ENCODE measurements at regions not wholly inside any gene's neighbourhood (a gene's known extent, or its start where the extent isn't known, plus 50 kb on each side); places are given as distances from the start of the nearest gene placed in this dataset.
"Not testable (repeated sequence)": the region's sequence is repeated elsewhere in the genome, so short reads cannot be mapped to it uniquely, and the experiment has no call there.

DNA sequence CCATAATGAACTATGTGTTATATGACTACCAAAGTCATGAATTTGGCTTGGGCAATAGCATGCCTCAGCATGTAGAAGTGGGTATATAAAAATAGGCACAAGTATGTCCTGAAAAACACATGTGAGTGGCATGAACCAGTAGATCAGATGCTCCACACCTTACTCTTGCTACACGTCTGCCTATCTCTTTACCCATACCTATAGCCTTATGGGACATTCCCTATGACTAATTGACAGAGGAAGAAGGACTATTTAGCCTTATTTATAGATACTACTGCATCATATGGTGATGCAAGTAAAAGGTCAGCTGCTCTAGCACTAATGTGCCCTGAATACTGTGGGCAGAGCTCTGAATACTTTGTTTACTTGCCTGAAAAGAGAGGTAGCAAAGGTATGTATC is 81.0 kb upstream of the ZPLD1 start:
- DNase-seq = no peak

DNA sequence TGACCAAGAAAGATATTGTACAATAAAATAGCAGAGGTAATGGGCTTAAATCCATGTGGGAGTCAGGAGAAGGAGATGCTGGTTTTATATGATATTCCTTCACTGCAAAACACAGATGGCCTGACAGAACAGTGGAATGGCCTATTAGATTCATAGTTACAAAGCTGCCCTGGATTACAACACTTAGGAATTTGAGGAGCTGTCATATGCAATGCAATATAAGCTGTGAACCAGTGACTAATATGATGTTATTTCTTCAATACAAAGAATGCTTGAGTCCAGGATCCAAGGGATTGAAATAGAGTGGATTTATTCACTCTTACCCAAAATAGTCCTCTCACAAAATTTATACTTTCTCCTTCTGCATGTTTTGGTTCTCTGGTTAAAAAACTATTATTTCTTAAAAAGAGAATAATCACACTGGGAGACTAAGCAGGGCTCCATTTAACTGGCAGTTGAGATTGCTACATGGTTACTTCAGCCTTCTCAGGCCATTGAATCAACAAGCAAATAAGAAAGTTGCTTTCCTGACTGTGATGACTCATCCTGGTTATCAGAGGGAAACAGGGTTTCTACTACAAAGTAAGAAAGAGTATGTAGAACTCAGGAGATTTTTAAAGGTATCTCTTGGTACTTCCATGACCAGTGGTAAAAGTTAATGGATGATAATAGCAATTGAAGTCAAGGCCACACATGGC is 79.8 kb upstream of the ZPLD1 start:
- no peak for DNase-seq

DNA sequence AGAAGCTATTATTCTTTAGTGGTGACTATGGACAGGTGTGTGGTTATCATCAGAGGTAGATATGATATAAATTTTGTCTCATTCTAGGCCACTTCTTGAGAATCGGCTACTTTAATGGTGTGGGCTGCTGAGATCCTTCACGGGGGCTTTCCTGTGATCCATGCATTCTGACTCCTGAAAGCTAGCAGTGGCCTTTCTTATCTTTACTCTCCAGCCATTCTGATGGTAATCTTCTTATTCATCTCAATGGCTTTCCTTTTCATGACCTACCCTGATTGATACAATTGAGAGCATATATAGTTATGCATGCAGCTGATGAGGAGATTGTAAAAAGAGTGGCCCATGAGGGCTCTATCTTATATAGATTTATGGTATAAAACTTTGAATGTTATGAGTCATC is 78.3 kb upstream of the ZPLD1 start:
- no peak for DNase-seq

DNA sequence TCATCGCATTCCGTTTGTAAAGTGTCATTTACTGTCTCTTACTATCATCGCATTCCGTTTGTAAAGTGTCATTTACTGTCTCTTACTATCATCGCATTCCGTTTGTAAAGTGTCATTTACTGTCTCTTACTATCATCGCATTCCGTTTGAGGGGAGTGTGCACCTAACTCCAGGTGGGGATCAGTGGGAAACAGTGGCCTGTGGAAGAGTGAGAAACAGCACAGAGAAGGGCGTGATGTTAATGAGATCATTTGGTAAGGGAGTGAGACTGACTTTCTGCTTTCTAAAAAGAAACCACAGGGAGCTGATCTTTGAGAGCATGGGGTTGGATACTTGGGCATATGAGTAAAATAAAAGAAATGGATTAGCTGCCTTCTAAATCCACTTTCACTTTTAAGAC is 77.5 kb upstream of the ZPLD1 start:
- DNase-seq = not testable (repeated sequence)

DNA sequence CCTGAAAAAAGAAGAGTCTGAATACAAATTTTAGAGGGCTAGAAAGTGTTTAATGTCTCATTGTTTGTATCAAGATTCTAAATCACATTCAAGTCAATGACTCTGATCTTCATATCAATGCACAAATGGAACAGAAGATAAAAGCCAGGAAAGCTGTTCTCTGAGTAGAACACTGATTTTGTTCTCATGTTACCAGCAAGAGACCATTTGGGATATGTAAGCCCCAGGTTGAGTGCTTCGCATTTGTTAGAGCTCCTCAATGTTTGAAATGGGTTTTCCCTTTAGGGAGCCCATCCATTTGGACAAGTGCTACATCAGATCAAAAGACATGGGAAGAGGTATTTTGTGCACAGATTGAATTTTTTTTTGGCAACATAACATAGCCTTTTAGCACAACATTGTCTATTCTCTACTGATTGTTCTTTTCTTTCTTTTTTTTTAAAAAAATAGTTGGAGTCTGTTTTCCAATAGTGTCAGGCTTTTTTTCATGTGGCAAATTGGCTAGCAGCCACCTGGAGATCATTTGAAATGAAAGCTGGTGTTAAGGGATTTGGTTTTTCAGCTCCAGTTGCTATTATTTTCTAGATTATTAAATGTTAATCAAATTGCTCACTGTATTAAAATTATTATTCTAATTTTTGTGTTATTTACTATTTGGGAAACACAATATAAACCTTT is 74.5 kb upstream of the ZPLD1 start:
- DNase-seq = no peak

DNA sequence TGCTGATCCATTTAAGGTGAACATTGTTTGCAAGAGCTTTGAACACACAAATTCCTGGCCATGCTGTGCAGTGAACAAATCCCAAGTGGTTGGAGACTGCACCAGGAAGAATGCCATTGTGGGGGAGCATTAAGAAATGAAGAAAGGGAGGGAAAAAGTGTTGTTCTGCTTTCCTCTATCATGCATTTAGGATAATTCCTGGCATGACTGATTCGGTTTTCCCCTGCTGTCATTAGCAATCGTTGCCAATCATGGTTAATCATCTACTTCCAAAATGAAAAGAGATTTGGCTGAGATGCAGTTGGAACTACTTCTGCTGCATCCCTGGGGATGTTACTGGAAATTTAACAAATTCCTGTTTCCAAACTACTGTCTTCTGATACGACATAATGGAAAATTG is 73.7 kb upstream of the ZPLD1 start:
- DNase-seq = no peak

DNA sequence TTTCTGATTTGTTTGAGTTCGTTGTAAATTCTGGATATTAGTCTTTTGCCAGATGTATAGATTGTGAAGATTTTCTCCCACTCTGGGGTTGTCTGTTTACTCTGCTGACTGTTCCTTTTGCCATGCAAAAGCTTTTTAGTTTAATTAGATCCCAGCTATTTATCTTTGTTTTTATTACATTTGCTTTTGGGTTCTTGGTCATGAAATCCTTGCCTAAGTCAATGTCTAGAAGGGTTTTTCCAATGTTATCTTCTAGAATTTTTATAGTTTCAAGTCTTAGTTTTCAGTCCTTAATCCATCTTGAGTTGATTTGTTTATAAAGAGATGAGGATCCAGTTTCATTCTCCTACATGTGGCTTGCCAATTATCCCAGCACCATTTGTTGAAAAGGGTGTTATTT is 68.7 kb upstream of the ZPLD1 start:
- DNase-seq = not testable (repeated sequence)

DNA sequence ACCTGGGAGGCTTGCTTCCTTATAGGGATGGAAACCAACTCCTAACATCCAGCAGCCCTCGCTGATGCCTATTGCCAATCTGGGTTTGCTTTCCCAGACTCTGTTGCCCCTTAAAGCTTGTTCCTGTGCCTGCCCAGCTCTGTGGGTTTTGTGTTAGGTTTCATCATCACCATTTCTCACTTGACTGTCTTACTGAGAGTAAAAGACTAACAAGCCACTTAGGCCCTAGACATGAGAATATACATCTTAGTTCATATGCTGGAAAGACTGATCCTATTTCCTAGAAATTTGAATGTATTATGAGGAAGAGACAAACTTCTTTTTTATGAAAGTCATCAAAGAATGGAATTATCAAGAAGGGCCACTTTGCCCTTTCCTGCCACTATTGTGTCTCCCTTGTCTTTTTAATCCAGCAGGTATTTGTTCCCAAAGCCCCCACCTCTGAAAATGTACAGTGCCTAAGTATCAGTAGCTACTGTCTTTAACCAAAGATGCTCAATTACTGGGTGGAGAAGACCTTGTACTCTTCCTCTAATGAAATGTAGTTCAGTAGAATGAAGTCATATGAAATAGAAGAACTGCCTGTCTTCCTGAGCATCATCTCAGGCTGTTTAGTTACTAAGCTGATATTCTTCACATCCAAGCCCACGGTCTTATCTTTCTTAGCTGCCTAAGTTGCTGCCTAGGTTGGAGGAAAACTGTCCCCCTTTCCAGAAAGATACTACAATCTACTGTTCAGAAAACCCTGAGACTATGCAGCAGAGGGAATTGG is 59.8 kb upstream of the ZPLD1 start:
- no peak for DNase-seq

DNA sequence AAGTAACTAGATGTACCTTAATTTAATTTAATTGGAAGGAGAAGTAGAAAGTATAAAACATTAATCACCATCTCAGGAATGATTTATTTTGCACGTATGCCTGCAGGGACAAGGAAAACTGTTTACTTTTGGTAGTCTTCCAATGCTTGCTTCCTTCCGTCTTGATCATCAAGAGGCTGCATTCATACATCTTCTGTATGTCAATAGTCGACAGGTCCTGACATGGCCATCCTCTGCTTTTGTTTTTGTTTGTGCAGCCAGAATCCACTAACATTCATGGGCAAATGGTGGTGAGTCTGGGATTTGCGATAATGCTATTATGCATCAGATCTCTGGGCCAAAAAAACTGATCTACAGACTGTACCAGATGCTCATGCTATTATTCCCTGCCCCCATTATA is 56.6 kb upstream of the ZPLD1 start:
- DNase-seq = no peak

DNA sequence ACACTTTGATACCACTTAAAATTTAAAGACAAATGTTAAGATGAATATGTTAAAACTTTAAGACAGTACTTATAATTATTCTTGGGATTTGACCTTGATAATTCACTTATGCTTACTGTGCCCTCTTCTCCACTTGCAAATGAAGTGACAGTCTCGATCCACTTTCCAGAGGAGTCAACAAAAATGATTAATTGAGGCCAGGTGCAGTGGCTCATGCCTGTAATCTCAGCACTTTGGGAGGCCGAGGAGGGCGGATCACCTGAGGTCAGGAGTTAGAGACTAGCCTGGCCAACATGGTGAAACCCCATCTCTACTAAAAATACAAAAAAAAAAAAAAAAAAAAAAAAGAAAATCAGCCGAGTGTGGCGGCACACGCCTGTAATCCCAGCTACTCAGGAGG is 52.6 kb upstream of the ZPLD1 start:
- not testable (repeated sequence) for DNase-seq

Data from bone marrow (tissue), 2 donors.